ENCODE measurements at regions not wholly inside any gene's neighbourhood (a gene's known extent, or its start where the extent isn't known, plus 50 kb on each side); places are given as distances from the start of the nearest gene placed in this dataset.

GRCh38 chr7:84462259-84462658, 267.7 kb upstream of the SEMA3A start:
- TF ChIP-seq, protein P1, sequence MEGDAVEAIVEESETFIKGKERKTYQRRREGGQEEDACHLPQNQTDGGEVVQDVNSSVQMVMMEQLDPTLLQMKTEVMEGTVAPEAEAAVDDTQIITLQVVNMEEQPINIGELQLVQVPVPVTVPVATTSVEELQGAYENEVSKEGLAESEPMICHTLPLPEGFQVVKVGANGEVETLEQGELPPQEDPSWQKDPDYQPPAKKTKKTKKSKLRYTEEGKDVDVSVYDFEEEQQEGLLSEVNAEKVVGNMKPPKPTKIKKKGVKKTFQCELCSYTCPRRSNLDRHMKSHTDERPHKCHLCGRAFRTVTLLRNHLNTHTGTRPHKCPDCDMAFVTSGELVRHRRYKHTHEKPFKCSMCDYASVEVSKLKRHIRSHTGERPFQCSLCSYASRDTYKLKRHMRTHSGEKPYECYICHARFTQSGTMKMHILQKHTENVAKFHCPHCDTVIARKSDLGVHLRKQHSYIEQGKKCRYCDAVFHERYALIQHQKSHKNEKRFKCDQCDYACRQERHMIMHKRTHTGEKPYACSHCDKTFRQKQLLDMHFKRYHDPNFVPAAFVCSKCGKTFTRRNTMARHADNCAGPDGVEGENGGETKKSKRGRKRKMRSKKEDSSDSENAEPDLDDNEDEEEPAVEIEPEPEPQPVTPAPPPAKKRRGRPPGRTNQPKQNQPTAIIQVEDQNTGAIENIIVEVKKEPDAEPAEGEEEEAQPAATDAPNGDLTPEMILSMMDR (IDR thresholded peaks at IDR 0.05), result no peak
- no peak for TF ChIP-seq POLR2A (IDR thresholded peaks at IDR 0.05)
